C4-2B (cell line): ENCODE measurements at regions not wholly inside any gene's neighbourhood (a gene's known extent, or its start where the extent isn't known, plus 50 kb on each side); places are given as distances from the start of the nearest gene placed in this dataset.

Source experiments
- ZFX ChIP-seq: fragments of 450-650 bp; IDR thresholded peaks from 2 replicates; pipeline ENCODE4 v1.6.1; 2017
- TF ChIP-seq, protein P1 (sequence below): fragments of 450-650 bp; conservative IDR thresholded peaks from 2 replicates; pipeline ENCODE4 v1.5.1; 2017; ENCODE audit warnings: mild to moderate bottlenecking

DNA sequence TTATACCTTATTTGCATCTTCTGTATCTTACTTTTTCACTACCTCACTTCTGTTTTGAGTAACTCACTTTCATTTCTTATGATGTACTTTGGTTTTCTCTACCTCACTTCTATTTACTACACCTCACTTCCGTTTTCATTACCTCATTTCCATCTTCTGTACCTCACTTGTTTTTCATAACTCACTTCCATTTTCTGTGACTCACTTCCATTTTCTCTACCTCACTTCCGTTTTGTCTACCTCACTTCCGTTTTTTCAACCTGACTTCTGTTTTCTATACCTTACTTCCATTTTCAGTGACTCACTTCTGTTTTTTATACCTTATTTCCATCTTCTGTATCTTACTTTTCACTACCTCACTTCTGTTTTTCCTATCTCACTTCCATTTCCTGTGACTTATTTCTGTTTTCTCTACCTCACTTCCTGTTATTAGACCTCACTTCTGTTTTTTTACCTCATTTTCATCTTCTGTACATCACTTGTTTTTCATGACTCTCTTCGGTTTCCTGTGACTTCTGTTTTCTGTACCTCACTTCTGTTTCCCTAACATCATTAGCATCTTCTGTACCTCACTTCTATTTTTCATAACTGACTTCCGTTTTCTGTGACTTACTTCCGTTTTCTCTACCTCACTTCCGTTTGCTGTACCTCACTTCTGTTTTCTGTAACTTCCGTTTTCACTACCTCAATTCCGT lies 493.1 kb upstream of the AKR1E2 start:
- TF ChIP-seq, protein P1, sequence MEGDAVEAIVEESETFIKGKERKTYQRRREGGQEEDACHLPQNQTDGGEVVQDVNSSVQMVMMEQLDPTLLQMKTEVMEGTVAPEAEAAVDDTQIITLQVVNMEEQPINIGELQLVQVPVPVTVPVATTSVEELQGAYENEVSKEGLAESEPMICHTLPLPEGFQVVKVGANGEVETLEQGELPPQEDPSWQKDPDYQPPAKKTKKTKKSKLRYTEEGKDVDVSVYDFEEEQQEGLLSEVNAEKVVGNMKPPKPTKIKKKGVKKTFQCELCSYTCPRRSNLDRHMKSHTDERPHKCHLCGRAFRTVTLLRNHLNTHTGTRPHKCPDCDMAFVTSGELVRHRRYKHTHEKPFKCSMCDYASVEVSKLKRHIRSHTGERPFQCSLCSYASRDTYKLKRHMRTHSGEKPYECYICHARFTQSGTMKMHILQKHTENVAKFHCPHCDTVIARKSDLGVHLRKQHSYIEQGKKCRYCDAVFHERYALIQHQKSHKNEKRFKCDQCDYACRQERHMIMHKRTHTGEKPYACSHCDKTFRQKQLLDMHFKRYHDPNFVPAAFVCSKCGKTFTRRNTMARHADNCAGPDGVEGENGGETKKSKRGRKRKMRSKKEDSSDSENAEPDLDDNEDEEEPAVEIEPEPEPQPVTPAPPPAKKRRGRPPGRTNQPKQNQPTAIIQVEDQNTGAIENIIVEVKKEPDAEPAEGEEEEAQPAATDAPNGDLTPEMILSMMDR: no peak
- TF ChIP-seq ZFX: no peak
